ENCODE measurements at regions not wholly inside any gene's neighbourhood (a gene's known extent, or its start where the extent isn't known, plus 50 kb on each side); places are given as distances from the start of the nearest gene placed in this dataset.

DNA sequence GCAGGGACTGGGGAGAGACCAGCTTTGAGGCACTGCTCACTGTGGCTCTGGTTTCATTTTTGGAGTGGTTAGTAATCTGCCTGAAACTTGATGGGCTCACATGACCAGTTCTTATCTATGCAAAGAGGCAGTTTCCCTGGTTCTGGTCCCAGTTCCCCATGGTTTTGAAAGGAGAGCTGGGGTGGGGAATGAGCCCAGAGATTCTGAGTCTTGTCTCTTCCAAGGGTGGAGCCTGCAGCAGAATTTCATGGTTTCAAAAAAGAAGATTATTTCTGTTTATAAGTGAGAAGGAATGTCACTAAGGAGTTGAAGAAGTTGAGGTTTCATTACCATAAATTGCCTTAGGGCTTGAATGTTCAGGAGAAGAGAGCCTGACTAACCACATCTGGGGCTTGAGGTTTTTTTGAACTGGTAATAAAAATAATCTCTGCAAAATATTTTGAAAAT is 190.2 kb upstream of the HABP2 start:
- no peak for DNase-seq (ENCODE audit: low read depth in 2 of 2)

DNA sequence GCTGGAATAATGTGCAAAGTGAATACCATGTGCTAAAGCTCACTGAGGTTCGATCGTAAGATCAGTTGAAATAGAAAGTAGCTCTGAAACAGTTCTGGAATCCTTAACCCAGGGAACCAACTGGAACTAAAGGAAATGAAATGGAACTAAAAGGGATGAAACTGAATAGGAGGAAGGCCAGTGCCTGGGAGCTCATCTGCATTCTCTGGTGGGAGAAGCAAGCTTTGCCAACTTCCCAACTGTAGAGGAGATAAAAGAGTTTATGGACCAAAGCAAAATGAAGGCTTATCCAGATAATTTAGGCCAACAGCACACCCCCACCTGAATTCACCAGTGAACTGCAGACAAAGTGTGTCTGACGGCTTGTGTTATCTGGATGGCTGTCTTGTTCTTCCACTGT is 188.6 kb upstream of the HABP2 start:
- no peak for DNase-seq (ENCODE audit: low read depth in 2 of 2)

DNA sequence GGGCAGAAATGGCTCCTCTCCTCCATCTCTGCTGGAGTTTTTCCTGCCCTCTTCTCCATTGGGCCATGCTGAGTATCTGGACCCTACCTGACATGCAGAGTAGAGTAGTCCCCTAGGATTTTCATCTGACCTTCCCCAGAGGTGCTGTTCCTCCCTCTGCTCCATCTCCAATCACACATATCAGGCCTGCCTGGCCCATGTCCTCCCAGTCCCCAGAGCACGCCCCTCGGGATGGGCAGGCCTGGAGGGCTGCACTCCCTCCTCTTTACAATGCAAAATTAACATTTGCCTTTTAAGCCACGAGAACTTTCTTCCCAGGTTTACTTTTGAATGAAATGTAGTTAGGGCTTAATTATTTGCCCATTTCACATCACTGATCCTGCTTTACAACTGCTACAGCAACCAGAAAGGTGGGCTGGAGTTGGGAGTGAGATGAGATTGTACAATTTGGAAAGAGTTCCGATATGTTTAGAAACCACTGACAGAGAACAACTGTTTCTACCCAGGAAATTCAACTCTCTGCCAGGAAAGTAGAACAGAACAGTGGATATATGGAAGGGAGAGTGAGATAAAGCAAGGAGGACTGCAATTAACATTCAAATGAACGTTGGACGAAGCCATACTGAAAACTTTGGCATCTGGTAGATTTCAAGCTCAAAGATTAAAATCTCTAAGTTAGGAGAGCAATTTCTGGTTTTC is 184.0 kb upstream of the HABP2 start:
- DNase-seq (ENCODE audit: low read depth in 2 of 2), result no peak

DNA sequence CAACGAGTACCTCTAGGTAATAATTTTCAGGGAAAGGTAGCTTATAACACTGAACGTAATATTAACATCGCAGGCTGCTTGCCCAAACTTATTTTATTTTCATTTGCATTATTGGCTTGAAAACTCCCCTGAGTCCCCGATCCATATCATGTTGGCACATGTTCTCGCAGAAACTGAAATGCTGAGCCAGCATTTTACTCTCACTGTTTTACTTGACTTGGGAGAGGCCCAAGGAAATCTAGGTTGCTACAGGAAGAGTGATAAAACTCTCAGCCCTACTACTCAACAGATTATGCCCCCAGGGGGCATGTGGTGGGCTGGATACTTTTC is 183.5 kb upstream of the HABP2 start:
- DNase-seq (ENCODE audit: low read depth in 2 of 2), result no peak

- no peak for DNase-seq (ENCODE audit: low read depth in 2 of 2)
Observed at GRCh38 chr10:113376428-113376827, 176.4 kb upstream of the HABP2 start.

- DNase-seq (ENCODE audit: low read depth in 2 of 2), result no peak
Observed at GRCh38 chr10:113379091-113379490, 173.8 kb upstream of the HABP2 start.

DNA sequence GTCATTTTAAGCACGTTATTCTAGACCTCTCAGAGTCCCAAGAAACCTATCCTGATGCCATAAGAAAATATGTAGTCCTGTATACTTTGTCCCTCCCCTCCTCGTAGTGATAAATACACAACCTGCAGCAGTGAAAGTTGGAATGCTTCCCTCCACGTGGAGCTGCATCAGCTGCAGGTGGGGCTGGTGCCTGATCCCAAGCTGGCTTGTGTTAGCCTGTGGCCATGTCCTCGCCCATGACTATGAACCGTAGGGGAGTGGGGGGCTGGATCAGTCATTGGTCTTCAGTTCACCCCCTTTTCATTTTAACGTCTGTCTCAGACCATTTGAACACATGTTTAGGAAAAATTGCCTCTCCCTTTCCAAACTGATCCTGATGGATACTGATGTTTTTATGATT is 171.4 kb upstream of the HABP2 start:
- DNase-seq (ENCODE audit: low read depth in 2 of 2), result no peak

DNA sequence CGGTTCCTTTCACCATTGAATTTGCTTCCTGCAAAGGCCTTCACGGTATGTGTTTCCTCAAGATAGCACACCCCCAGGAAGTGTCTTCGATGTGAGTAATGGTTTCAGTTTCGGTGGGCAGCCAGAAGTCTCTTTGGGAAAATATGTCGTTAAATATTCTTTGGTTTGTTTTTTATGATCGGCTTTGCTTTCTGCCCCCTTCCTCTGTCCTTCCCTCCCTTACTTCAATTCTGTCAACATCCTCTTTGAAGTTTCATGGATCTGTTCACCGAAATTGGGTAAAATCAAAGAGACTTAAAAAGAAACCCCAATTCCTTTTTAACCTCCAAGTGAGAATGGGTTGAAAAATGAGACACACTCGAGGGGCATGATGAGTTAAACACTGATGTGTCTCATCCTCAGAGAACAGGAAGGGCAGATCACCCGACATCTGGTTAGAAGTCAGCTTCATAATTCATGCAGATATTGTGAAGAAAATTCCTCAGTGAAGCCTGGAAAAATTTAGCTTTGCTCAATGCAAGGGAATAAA is 170.8 kb upstream of the HABP2 start:
- DNase-seq (ENCODE audit: low read depth in 2 of 2), result peak in 1 of 2 donors; percentile 2

GRCh38 chr10:113382691-113383090 is 170.2 kb upstream of the HABP2 start:
- no peak for DNase-seq (ENCODE audit: low read depth in 2 of 2)

DNA sequence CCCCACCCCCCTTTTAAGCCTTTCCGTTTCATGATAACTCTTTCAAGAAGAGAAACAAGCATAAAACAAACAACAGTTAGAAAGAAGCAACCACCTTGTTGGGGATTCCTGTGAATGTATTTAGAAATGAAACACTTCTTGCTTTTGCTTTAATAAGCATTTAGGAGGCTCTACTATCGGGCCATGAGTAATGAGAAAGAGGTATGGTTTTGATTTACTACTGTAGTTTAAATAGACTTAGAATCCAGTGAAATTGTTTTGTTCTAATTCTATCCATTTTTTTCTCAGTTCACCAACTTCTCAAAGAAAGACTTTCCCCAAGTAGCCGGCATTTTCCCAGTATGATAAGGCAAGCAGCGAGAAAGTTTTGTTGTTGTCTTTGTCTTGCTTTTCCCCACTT is 168.7 kb upstream of the HABP2 start:
- DNase-seq (ENCODE audit: low read depth in 2 of 2), result no peak

DNA sequence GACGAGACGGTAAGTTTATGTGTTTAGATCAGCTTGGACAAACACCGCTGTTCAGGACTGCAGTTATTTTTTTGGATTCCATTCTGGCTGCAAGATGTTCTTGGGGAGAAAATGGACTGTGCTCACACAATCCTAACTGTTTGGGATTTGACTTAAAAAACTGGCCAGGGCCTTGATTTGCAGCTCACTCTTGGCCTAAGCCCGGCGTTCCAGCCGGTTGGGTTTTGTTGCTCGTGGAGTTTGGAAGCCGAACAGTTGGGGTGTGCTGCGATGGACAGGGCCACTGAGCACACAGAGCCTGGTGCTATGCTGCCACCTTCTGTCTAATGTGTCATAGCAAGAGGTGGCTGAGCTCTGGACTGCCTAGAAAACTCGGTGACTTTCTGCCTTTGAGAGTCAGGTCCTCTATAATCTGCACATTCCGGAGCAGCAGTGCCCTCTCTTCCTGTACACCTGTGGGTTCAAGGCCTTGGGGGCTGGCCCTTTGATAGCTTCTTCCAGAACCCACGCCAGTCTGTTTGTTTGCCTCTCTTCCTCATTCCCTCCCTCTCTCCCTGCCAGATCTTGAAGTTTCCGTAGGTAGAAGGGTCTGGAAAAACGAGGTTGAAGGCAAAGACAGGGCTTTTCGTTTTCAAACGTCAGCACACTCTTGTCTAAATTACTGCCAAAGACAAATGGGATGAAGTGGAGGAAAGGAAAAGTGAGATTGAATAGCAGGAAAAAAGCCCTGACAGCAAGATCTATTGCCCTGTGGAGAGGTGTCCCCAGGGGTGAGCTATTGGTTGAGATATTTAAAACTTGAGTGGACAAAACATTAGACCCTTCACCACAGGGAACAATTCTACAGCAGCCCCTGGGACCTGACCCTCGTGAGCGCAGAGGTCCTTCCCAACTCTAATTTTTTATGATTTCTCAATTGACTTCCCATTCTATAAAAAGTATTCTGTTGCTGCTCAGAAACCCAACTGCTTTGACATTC is 167.5 kb upstream of the HABP2 start:
- peak; percentile 15 to 35 for DNase-seq (ENCODE audit: low read depth in 2 of 2)

- no peak for DNase-seq (ENCODE audit: low read depth in 2 of 2)
Observed at GRCh38 chr10:113386005-113386404, 166.8 kb upstream of the HABP2 start.

- no peak for DNase-seq (ENCODE audit: low read depth in 2 of 2)
Observed at GRCh38 chr10:113389969-113390368, 162.9 kb upstream of the HABP2 start.

DNA sequence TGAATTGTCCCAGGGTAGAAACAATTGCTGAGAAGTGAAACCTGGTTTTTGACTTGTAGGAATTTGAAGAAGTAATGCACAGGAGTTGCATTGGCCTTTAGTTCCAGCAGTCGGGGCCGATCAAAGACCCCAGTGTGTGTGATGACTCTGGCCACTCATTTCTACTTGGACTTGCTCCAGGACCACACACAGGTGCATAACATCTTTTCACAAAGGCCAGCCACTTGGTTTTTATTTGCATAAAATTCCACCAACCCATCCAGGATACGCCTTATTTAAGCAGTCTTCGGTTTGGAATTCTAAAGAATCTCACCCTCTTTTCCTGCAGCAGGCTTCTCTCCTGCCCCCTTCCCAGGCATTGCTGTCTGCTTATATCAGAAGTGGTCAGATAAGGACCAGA is 162.0 kb upstream of the HABP2 start:
- DNase-seq (ENCODE audit: low read depth in 2 of 2), result no peak

- no peak for DNase-seq (ENCODE audit: low read depth in 2 of 2)
Observed at GRCh38 chr10:113397047-113397446, 155.8 kb upstream of the HABP2 start.

DNA sequence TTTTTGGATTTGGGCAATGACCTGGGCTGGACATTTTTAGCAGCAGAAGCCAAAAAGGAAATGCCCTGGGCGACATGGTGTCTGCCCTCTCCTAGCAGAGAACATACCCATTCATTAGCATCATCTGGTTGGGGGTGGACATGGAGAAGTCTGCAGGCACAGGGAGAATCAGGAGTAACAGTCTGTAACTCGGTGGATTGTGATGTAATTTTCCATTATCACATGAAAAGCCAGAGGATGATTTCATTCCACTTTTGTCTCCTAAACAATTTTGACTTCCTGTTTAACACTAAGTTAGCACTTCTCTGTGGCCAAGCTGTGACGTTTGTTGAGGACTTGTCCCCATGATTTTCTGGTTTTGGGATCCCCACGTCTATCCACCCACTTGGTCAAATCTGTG is 153.8 kb upstream of the HABP2 start:
- no peak for DNase-seq (ENCODE audit: low read depth in 2 of 2)

- DNase-seq (ENCODE audit: low read depth in 2 of 2), result no peak
Observed at GRCh38 chr10:113402602-113403001, 150.3 kb upstream of the HABP2 start.

- DNase-seq (ENCODE audit: low read depth in 2 of 2), result no peak
Observed at GRCh38 chr10:113407218-113407617, 145.6 kb upstream of the HABP2 start.

DNA sequence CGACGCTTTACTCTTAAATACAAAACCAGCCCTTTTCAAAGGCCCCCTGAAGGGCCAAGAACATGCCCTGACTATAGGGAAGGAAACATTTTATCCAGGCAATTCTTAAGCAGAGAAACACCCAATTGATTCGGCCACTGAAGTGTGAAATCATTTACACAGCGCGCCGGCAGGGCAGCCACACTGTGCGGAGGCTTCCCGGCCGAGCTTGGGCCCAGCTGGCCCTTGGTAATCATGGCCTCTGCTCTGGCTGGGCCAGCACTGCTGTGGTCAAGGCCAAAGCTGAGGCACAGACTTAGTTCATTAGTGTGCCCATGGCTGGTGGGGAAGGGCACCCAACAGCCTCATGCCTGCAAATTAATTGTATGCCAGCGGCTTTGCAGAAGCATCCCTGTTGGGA is 143.7 kb upstream of the HABP2 start:
- DNase-seq (ENCODE audit: low read depth in 2 of 2), result no peak

- DNase-seq (ENCODE audit: low read depth in 2 of 2), result no peak
Observed at GRCh38 chr10:113410618-113411017, 142.2 kb upstream of the HABP2 start.

DNA sequence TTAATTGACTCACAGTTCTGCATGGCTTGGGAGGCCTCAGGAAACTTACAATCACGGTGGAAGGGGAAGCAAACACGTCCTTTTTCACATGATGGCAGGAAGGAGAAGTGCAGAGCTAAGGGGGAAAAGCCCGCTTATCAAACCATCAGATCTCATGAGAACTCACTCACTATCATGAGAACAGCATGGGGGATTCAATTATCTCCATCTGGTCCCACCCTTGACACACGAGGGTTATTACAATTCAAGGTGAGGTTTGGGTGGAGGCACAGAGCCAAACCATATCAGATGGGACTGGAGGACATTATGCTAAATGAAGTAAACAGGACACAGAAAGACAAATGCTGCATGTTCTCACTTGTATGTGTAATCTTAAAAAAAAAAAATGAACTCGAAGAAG is 141.4 kb upstream of the HABP2 start:
- no peak for DNase-seq (ENCODE audit: low read depth in 2 of 2)

- no peak for DNase-seq (ENCODE audit: low read depth in 2 of 2)
Observed at GRCh38 chr10:113412161-113412560, 140.7 kb upstream of the HABP2 start.

DNA sequence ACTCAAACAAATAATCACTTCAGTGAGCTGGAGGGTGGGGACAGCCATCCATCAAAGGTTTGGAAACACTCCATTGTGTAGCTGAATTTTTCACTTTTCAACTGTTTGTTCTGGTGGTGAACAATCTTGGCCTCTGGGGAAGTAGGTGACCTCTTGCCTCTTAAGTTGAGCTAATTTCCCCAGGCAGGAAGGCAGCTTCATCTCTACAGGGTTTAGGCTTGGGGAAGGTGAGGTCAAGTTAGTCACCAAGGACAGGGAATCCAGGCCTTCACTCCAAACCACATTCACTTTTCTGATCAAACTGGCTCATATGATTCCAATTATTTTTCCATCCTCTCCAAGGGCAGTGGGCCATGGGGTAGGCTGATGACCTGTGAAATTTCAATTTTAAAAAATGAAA is 138.3 kb upstream of the HABP2 start:
- DNase-seq (ENCODE audit: low read depth in 2 of 2), result no peak

Data from stimulated activated CD8-positive, alpha-beta memory T cell treated with anti-CD3 and anti-CD28 coated beads, Interleukin-2, amount 100 ng/mL, for 1 hour (primary cell).